BE2C (cell line): ENCODE measurements at regions not wholly inside any gene's neighbourhood (a gene's known extent, or its start where the extent isn't known, plus 50 kb on each side); places are given as distances from the start of the nearest gene placed in this dataset.

ENCODE experiments used
- DNase-seq: peaks from one replicate; pipeline ENCODE4 v3.0.0-alpha.2; 2020
- H3K27me3 ChIP-seq: fragments of 250-450 bp; sonication (Bioruptor Pico); 2 replicates; pipeline ENCODE4 v1.5.1; 2020; ENCODE audit warnings: mild to moderate bottlenecking
- H3K36me3 ChIP-seq: fragments of 250-450 bp; sonication (Bioruptor Pico); 2 replicates; pipeline ENCODE4 v1.5.1; 2020; ENCODE audit warnings: mild to moderate bottlenecking
- H3K4me1 ChIP-seq: fragments of 250-450 bp; sonication (Bioruptor Pico); 2 replicates; pipeline ENCODE4 v1.5.1; 2020
- H3K4me3 ChIP-seq: 2 replicates; pipeline ENCODE4 v1.5.1; 2011; ENCODE audit warnings: low read depth, low read length
- H3K9me3 ChIP-seq: fragments of 250-450 bp; sonication (Bioruptor Pico); 2 replicates; pipeline ENCODE4 v1.5.1; 2020
- CTCF ChIP-seq: IDR thresholded peaks from 2 replicates; pipeline ENCODE4 v1.5.1; 2012; ENCODE audit warnings: mild to moderate bottlenecking, low read depth, low read length

- TF ChIP-seq CTCF = no peak
- Histone ChIP-seq H3K36me3 (no peaks in the 10 kb centered on the region), H3K4me1 (peaks cover 38% of the 10 kb centered on the region), H3K27me3 (no peaks in the 10 kb centered on the region), H3K4me3 (peak overlapping the region; percentile 17; the same call in 1 of the 2 replicates), H3K9me3 (no peaks in the 10 kb centered on the region)
- peak; percentile 90 for DNase-seq
Measured at GRCh38 chr11:119892311-119892808, 163.4 kb upstream of the NECTIN1 start.

GRCh38 chr11:119891055-119891768, 162.2 kb upstream of the NECTIN1 start:
- peak overlapping the region; percentile 12 for H3K4me3 ChIP-seq
- no peak for TF ChIP-seq CTCF
- H3K9me3 ChIP-seq = no peaks in the 10 kb centered on the region
- peaks cover 38% of the 10 kb centered on the region for H3K4me1 ChIP-seq
- DNase-seq = peak; percentile 74
- H3K27me3 ChIP-seq = no peaks in the 10 kb centered on the region
- H3K36me3 ChIP-seq = no peaks in the 10 kb centered on the region

- Histone ChIP-seq H3K4me3 (no peak overlapping the region), H3K4me1 (peaks cover 38% of the 10 kb centered on the region), H3K36me3 (no peaks in the 10 kb centered on the region), H3K27me3 (no peaks in the 10 kb centered on the region), H3K9me3 (no peaks in the 10 kb centered on the region)
- TF ChIP-seq CTCF = no peak
- DNase-seq = no peak
Measured at GRCh38 chr11:119890466-119890865, 161.5 kb upstream of the NECTIN1 start.

- Histone ChIP-seq H3K36me3 (no peaks in the 10 kb centered on the region), H3K4me3 (no peak overlapping the region), H3K4me1 (peaks cover 38% of the 10 kb centered on the region), H3K9me3 (no peaks in the 10 kb centered on the region), H3K27me3 (no peaks in the 10 kb centered on the region)
- TF ChIP-seq CTCF = no peak
- DNase-seq = no peak
Measured at GRCh38 chr11:119889728-119890280, 160.8 kb upstream of the NECTIN1 start.

- TF ChIP-seq CTCF = no peak
- H3K4me1 ChIP-seq = peaks cover 38% of the 10 kb centered on the region
- H3K4me3 ChIP-seq = no peak overlapping the region
- DNase-seq = no peak
- H3K9me3 ChIP-seq = no peaks in the 10 kb centered on the region
- H3K27me3 ChIP-seq = no peaks in the 10 kb centered on the region
- no peaks in the 10 kb centered on the region for H3K36me3 ChIP-seq
Measured at GRCh38 chr11:119889111-119889510, 160.1 kb upstream of the NECTIN1 start.

GRCh38 chr11:119888119-119888518, 159.1 kb upstream of the NECTIN1 start:
- TF ChIP-seq CTCF = no peak
- Histone ChIP-seq H3K4me3 (no peak overlapping the region), H3K9me3 (no peaks in the 10 kb centered on the region), H3K4me1 (peaks cover 42% of the 10 kb centered on the region), H3K36me3 (no peaks in the 10 kb centered on the region), H3K27me3 (no peaks in the 10 kb centered on the region)
- DNase-seq = no peak
